Heart left ventricle (tissue), 16 donors: ENCODE measurements at regions not wholly inside any gene's neighbourhood (a gene's known extent, or its start where the extent isn't known, plus 50 kb on each side); places are given as distances from the start of the nearest gene placed in this dataset.

Experiments
- ATAC-seq, 4 donors: fragments of 200-7000 bp; cut with Tn5 transposase; one replicate each; pipeline ENCODE4 v1.9.1; 2020 to 2022; ENCODE audit warnings: moderate library complexity in 4 of 4, mild to moderate bottlenecking in 3 of 4, moderate number of reproducible peaks in 1 of 4
- DNase-seq, 5 donors: peaks; one replicate each; pipeline ENCODE4 v3.0.0-alpha.2; 2020
- H3K27ac ChIP-seq, 12 donors: fragments of 200-600 bp; sonication (generic) in 4 of 12; one replicate each; pipeline versions ENCODE4 v1.5.0 to v1.8.0; 2016 to 2022; ENCODE audit warnings: mild to moderate bottlenecking in 2 of 12
- H3K27me3 ChIP-seq, 9 donors: fragments of 200-600 bp; sonication (generic) in 2 of 9; one replicate each; pipeline versions ENCODE4 v1.5.1 to v1.8.0; 2016 to 2022; ENCODE audit warnings: mild to moderate bottlenecking in 3 of 9
- H3K36me3 ChIP-seq, 9 donors: fragments of 200-600 bp; sonication (generic) in 2 of 9; one replicate each; pipeline versions ENCODE4 v1.5.0 to v1.8.0; 2018 to 2022; ENCODE audit warnings: mild to moderate bottlenecking in 2 of 9
- H3K4me1 ChIP-seq, 12 donors: fragments of 200-600 bp; sonication (generic) in 4 of 12; one replicate each; pipeline versions ENCODE4 v1.5.0 to v1.8.0; 2016 to 2022; ENCODE audit warnings: mild to moderate bottlenecking in 3 of 12
- H3K4me3 ChIP-seq, 12 donors: fragments of 200-600 bp; sonication (generic) in 4 of 12; one replicate each; pipeline versions ENCODE4 v1.5.0 to v1.8.0; 2017 to 2022; ENCODE audit warnings: mild to moderate bottlenecking in 9 of 12, moderate library complexity in 4 of 12
- H3K9me3 ChIP-seq, 12 donors: fragments of 200-600 bp; sonication (generic) in 4 of 12; one replicate each; pipeline versions ENCODE4 v1.5.0 to v1.8.0; 2016 to 2022; ENCODE audit warnings: mild to moderate bottlenecking in 1 of 12
- POLR2A ChIP-seq, 2 donors: fragments of 450-650 bp; IDR thresholded peaks; one replicate each; pipeline ENCODE4 v1.6.1; 2017; ENCODE audit warnings: antibody characterized with exemption in 2 of 2, mild to moderate bottlenecking in 2 of 2, moderate library complexity in 2 of 2
- WGBS, 4 donors: extraction: QIAGEN DNeasy Blood & Tissue Kit in 2 of 4; methylation state at CpG; one replicate each; pipeline versions ENCODE4 v1.1.5 to v1.1.7; 2013 to 2018; 5-methylcytosine and 5-hydroxymethylcytosine counted together
- intact Hi-C, 10 donors: fragments of 100-400 bp; cut with DNase I; formaldehyde crosslinking; loops; one replicate each; pipeline versions ENCODE4 v1.11.1 to v1.14.2; 2022
- TF ChIP-seq, protein P1 (sequence below), 12 donors: fragments of 200-600 bp; sonication (generic) in 4 of 12; IDR thresholded peaks; one replicate each; pipeline versions ENCODE4 v1.5.0 to v1.8.0; 2018 to 2022; ENCODE audit warnings: antibody characterized with exemption in 12 of 12, mild to moderate bottlenecking in 5 of 12
- donor health status: ischemic (EF 13 %, LVEDD 7.1; RV severe dilation, severe dysfunction).
- donor health status: healthy with polysubstance abuse.
- donor health status: DM: no; HTN: yes; CAD: no.
- donor health status: DM: no; HTN: no; CAD: no.
- donor health status: ischemic (EF 25% LVEDD 6.9; RV normal size, moderate dysfunction).
- donor health status: ischemic (EF 25% LVEDD 5.7; RV mildly dilated, moderate dysfunction).
- donor health status: healthy.
- donor health status: DM: yes; HTN: yes; CAD: no.
- donor health status: ischemic (EF 35%, LVEDD 5.7; RV mildly dilated, moderate dysfunction).
- donor health status: nonischemic (EF 11% LVEDD 7.7; RV severe dilation, severe dysfunction).
- donor health status: DM: yes; HTN: yes; CAD: no.
- donor health status: PGD.
- donor health status: ischemic (EF 29% LVEDD 5.4; RV normal size, mild dysfunction).
- donor health status: nonischemic (EF 23%, LVEDD 6.1; RV moderate dilation, normal function).

DNA sequence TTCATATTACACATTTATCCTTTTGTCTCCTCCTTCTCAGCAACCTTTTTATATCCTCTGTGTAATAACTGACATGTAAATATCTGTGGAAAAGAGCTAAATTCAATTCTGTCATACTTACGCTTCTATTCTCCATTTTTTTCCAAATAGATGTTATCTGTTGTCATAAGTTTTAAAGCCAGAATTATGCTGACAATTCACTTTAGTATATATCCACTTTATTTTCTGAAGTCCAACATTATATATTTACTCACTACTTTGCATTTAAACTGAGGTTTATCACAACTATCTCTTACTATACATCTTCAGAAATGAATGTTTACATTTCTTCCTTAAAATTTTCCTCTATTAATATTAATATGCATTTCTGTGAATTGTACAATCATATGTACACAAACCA lies 247.9 kb upstream of the PCDH10 start:
- Histone ChIP-seq H3K4me1 (no peaks in the 10 kb centered on the region), H3K4me3 (no peak overlapping the region), H3K27ac (no peak overlapping the region), H3K36me3 (no peaks in the 10 kb centered on the region), H3K9me3 (peaks cover 0 to 13% (median 0%) of the 10 kb centered on the region in 12 donors), H3K27me3 (no peaks in the 10 kb centered on the region)
- intact Hi-C loops, result no loop called here
- DNase-seq, result no peak
- no peak for ATAC-seq
- TF ChIP-seq, protein P1, sequence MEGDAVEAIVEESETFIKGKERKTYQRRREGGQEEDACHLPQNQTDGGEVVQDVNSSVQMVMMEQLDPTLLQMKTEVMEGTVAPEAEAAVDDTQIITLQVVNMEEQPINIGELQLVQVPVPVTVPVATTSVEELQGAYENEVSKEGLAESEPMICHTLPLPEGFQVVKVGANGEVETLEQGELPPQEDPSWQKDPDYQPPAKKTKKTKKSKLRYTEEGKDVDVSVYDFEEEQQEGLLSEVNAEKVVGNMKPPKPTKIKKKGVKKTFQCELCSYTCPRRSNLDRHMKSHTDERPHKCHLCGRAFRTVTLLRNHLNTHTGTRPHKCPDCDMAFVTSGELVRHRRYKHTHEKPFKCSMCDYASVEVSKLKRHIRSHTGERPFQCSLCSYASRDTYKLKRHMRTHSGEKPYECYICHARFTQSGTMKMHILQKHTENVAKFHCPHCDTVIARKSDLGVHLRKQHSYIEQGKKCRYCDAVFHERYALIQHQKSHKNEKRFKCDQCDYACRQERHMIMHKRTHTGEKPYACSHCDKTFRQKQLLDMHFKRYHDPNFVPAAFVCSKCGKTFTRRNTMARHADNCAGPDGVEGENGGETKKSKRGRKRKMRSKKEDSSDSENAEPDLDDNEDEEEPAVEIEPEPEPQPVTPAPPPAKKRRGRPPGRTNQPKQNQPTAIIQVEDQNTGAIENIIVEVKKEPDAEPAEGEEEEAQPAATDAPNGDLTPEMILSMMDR (IDR thresholded peaks at IDR 0.05), result no peak
- no peak for TF ChIP-seq POLR2A (IDR thresholded peaks at IDR 0.05)
- 82 to 86% (median 84%) methylated on average over 1 of the region's 1 CpG for WGBS, 4 donors

DNA sequence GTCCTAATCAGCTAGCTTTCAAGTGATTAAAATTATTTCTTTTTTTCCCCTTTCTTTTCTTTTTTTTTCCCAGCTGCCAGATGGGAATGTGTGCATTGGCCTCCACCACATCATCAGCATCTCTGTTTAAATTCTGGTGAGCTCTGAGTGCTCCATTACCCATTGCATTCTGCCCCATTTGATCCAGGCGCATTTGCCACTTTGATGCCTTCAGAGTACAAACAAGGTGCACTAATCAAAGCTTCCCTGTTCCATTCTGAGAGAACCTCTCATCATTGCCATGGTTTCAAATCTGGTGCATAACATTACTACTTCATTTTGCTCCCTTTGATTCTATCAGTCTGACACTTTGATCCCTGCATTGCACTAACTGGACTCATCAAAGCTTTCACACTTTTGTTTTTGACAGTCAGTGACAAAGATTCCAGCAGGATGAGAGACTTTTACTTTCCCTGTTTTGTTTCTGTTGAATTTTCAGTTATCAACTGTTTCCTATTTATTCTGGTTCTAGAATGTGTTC lies 238.8 kb upstream of the PCDH10 start:
- ATAC-seq, result no peak
- no peak overlapping the region for H3K4me3 ChIP-seq
- TF ChIP-seq, protein P1 (IDR thresholded peaks at IDR 0.05), result no peak
- no peak for TF ChIP-seq POLR2A (IDR thresholded peaks at IDR 0.05)
- no peaks in the 10 kb centered on the region for H3K36me3 ChIP-seq
- no peak overlapping the region for H3K27ac ChIP-seq
- 67 to 88% (median 84%) methylated on average over 1 of the region's 1 CpG for WGBS, 4 donors
- intact Hi-C loops, result no loop called here
- H3K9me3 ChIP-seq, result peaks cover 0 to 8% (median 0%) of the 10 kb centered on the region in 12 donors
- no peak for DNase-seq
- H3K4me1 ChIP-seq, result no peaks in the 10 kb centered on the region
- no peaks in the 10 kb centered on the region for H3K27me3 ChIP-seq

DNA sequence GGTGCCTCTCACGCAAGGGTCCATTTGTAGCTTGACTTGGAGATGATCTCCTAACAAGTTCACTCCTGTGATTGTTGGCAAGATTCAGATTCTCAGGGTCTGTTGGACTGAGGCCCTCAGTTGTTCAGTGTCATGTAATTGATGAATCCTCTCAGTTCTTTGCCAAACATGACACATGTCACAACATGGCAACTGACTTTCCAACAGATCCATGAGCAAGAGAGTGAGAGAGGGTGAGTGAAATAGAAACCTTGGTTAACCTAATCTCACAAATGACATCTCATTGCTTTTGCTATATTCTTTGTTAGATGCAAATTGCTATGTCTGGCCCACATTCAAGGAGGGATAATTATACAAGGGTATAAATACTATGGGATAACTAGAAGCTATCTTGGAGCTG lies 231.0 kb upstream of the PCDH10 start:
- Histone ChIP-seq H3K9me3 (no peaks in the 10 kb centered on the region), H3K36me3 (no peaks in the 10 kb centered on the region), H3K4me3 (no peak overlapping the region), H3K4me1 (no peaks in the 10 kb centered on the region), H3K27ac (no peak overlapping the region), H3K27me3 (no peaks in the 10 kb centered on the region)
- ATAC-seq, result no peak
- 80 to 93% (median 87%) methylated on average over 1 of the region's 1 CpG for WGBS, 4 donors
- TF ChIP-seq, protein P1 (IDR thresholded peaks at IDR 0.05), result no peak
- no peak for TF ChIP-seq POLR2A (IDR thresholded peaks at IDR 0.05)
- DNase-seq, result no peak
- intact Hi-C loops, result no loop called here

DNA sequence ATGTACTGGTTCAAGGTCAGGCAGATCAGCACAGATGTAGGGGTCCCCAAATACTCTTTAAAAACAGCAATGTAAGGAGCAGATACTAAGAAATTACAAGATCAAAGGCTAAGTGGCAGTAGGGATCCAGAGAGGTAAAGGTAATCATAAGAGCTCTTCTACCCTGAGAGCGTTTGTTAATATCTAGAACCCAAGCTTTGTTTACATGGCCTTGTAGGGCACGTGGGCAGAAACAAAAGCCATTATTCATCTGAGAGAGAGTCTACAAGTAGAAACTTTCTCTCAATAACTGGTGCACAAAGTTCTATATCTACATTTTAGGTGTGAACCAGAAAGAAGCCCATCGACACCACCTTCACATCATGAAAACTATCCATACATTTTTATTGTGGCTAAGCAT lies 225.6 kb upstream of the PCDH10 start:
- H3K9me3 ChIP-seq, result no peaks in the 10 kb centered on the region
- no peaks in the 10 kb centered on the region for H3K36me3 ChIP-seq
- H3K4me1 ChIP-seq, result no peaks in the 10 kb centered on the region
- no peak overlapping the region for H3K27ac ChIP-seq
- intact Hi-C loops, result no loop called here
- no peak for TF ChIP-seq POLR2A (IDR thresholded peaks at IDR 0.05)
- TF ChIP-seq, protein P1 (IDR thresholded peaks at IDR 0.05), result no peak
- H3K4me3 ChIP-seq, result no peak overlapping the region
- no peaks in the 10 kb centered on the region for H3K27me3 ChIP-seq
- ATAC-seq, result no peak
- 53 to 70% (median 61%) methylated on average over 3 of the region's 3 CpGs for WGBS, 4 donors
- DNase-seq, result no peak
